ENCODE measurements at regions not wholly inside any gene's neighbourhood (a gene's known extent, or its start where the extent isn't known, plus 50 kb on each side); places are given as distances from the start of the nearest gene placed in this dataset.

DNA sequence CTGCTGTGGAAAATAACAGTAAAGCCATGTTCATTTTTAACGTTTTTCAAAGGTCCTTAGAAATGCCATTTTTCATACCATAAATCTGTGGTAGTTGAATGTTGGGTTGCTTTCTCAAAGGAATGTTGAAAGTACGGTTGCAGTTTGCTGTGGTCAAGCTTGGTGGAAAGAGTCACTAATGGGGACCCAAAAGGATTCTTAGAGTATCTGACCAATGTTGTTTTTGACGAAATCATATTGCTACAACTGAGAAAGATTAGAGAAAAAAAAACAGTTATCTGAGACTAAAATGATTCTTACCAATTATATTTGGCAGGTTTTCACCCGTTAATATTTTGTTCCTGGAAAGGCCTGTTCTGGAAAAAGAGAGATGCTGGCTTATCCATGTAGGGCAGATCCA lies 439.5 kb upstream of the ETAA1 start:
- no peak overlapping the region for H2AK5ac ChIP-seq (ENCODE audit: low read depth, low read length)
- H3K4ac ChIP-seq (ENCODE audit: low read depth, low read length): no peak overlapping the region
- H3K23ac ChIP-seq (ENCODE audit: low read depth, low read length): no peak overlapping the region
- dilution Hi-C loops (cut with HindIII; ENCODE audit: low sequenced_read_pairs, unreplicated experiment) (no loop called here), in situ Hi-C loops (cut with MboI; ENCODE audit: low sequenced_read_pairs) (no loop called here), intact Hi-C loops (cut with micrococcal nuclease) (no loop called here)
- no peak overlapping the region for H2AK9ac ChIP-seq (replicated peaks; ENCODE audit: low read depth, low read length, poor library complexity)
- no peaks in the 10 kb centered on the region for H4K20me1 ChIP-seq (ENCODE audit: insufficient read depth, low read length)
- no peaks in the 10 kb centered on the region for H3K79me1 ChIP-seq (ENCODE audit: low read depth in 1 of 2, low read length in 2 of 2)
- no peak for DNase-seq
- no peaks in the 10 kb centered on the region for H3K27me3 ChIP-seq (ENCODE audit: control insufficient read depth, insufficient read depth, low read length)
- no CpG with 5 or more reads among the region's 4 CpGs for WGBS, 2 experiments (ENCODE audit: extremely low coverage in 2 of 2, insufficient read length in 1 of 2)
- TF ChIP-seq POLR2A (IDR thresholded peaks at IDR 0.05; ENCODE audit: low read depth, low read length) (no peak), NFE2L2 (IDR thresholded peaks at IDR 0.05; ENCODE audit: low read depth, low read length) (no peak), RFX5 (IDR thresholded peaks at IDR 0.05; ENCODE audit: low read depth, low read length) (no peak), MXI1 (IDR thresholded peaks at IDR 0.05; ENCODE audit: borderline replicate concordance, low read depth, low read length) (no peak)
- ChIA-PET POLR2A (ENCODE audit: unreplicated experiment) (no interaction called here), CTCF (no interaction called here)
- no peaks in the 10 kb centered on the region for H3K36me3 ChIP-seq (ENCODE audit: control insufficient read depth, insufficient read depth, low read length)
- no TSS peak for BruUV-seq (replicated peaks)
- H3K9me3 ChIP-seq (ENCODE audit: control insufficient read depth, insufficient read depth, low read length): no peaks in the 10 kb centered on the region
- no peak overlapping the region for H2BK20ac ChIP-seq (ENCODE audit: low read depth, low read length)
- H3K9ac ChIP-seq (ENCODE audit: low read depth, low read length): no peak overlapping the region
- H2BK15ac ChIP-seq (ENCODE audit: low read depth, low read length): no peak overlapping the region
- no peak overlapping the region for H3K4me2 ChIP-seq (ENCODE audit: low read depth, low read length)
- no peak overlapping the region for H4K8ac ChIP-seq (ENCODE audit: low read depth in 2 of 2, low read length in 2 of 2)
- H3K4me1 ChIP-seq (ENCODE audit: control insufficient read depth, insufficient read depth, low read length): peaks cover 3% of the 10 kb centered on the region; the same call in 1 of the 2 replicates
- H3K14ac ChIP-seq (replicated peaks; ENCODE audit: low read depth, low read length): no peak overlapping the region
- H4K91ac ChIP-seq (ENCODE audit: insufficient read depth, low read depth, low read length): no peak overlapping the region
- H3K4me3 ChIP-seq (ENCODE audit: insufficient read depth, low read depth, low read length): no peak overlapping the region
- H2AFZ ChIP-seq (replicated peaks; ENCODE audit: low read length, poor library complexity): no peak overlapping the region
- no peak overlapping the region for H2BK120ac ChIP-seq (ENCODE audit: low read depth, low read length)
- no peak for ATAC-seq (ENCODE audit: low read depth)
- no peak overlapping the region for H4K5ac ChIP-seq (ENCODE audit: low read depth, low read length)
- H2BK5ac ChIP-seq (ENCODE audit: low read depth, low read length, poor library complexity, severe bottlenecking): no peak overlapping the region
- H3K9me1 ChIP-seq (ENCODE audit: insufficient read depth, low read length): 0 out of 2 replicates have a peak, but pooled peaks cover 3% of the 10 kb centered on the region
- no peak overlapping the region for H3K56ac ChIP-seq (ENCODE audit: extremely low read depth, insufficient read depth, low read length)
- H3K27ac ChIP-seq (ENCODE audit: insufficient read depth, low read length): no peak overlapping the region
- H3K18ac ChIP-seq (ENCODE audit: low read depth, low read length): no peak overlapping the region

Measured in IMR-90 (cell line).